ENCODE measurements at regions not wholly inside any gene's neighbourhood (a gene's known extent, or its start where the extent isn't known, plus 50 kb on each side); places are given as distances from the start of the nearest gene placed in this dataset.

- Histone ChIP-seq H3K4me1 (ENCODE audit: control insufficient read depth in 3 of 3, insufficient read depth in 3 of 3, low read length in 3 of 3) (no peaks in the 10 kb centered on the region), H3K27me3 (ENCODE audit: control insufficient read depth in 3 of 3, insufficient read depth in 3 of 3, low read length in 3 of 3) (peaks cover 0 to 25% (median 24%) of the 10 kb centered on the region in 3 donors), H3K4me3 (ENCODE audit: low read length in 3 of 3) (no peak overlapping the region), H3K36me3 (ENCODE audit: control insufficient read depth in 3 of 3, insufficient read depth in 3 of 3, low read length in 3 of 3) (no peaks in the 10 kb centered on the region), H3K9me3 (ENCODE audit: control insufficient read depth in 3 of 3, low read length in 3 of 3) (no peaks in the 10 kb centered on the region), H3K9ac (ENCODE audit: low read depth in 1 of 3, low read length in 3 of 3) (no peak overlapping the region), H3K27ac (ENCODE audit: low read depth, low read length) (no peak overlapping the region)
These were observed 330.0 kb downstream of the NPHP4 start for GRCh38 chr1:5662086-5662743.

- Histone ChIP-seq H3K4me3 (ENCODE audit: low read length in 3 of 3) (no peak overlapping the region), H3K27me3 (ENCODE audit: control insufficient read depth in 3 of 3, insufficient read depth in 3 of 3, low read length in 3 of 3) (peaks cover 0 to 25% (median 24%) of the 10 kb centered on the region in 3 donors), H3K9ac (ENCODE audit: low read depth in 1 of 3, low read length in 3 of 3) (no peak overlapping the region), H3K4me1 (ENCODE audit: control insufficient read depth in 3 of 3, insufficient read depth in 3 of 3, low read length in 3 of 3) (no peaks in the 10 kb centered on the region), H3K9me3 (ENCODE audit: control insufficient read depth in 3 of 3, low read length in 3 of 3) (no peaks in the 10 kb centered on the region), H3K27ac (ENCODE audit: low read depth, low read length) (no peak overlapping the region), H3K36me3 (ENCODE audit: control insufficient read depth in 3 of 3, insufficient read depth in 3 of 3, low read length in 3 of 3) (no peaks in the 10 kb centered on the region)
These were observed 330.8 kb downstream of the NPHP4 start for GRCh38 chr1:5661196-5662085.

- H3K27ac ChIP-seq (ENCODE audit: low read depth, low read length): no peak overlapping the region
- no peaks in the 10 kb centered on the region for H3K9me3 ChIP-seq (ENCODE audit: control insufficient read depth in 3 of 3, low read length in 3 of 3)
- no peaks in the 10 kb centered on the region for H3K36me3 ChIP-seq (ENCODE audit: control insufficient read depth in 3 of 3, insufficient read depth in 3 of 3, low read length in 3 of 3)
- no peak overlapping the region for H3K4me3 ChIP-seq (ENCODE audit: low read length in 3 of 3)
- H3K4me1 ChIP-seq (ENCODE audit: control insufficient read depth in 3 of 3, insufficient read depth in 3 of 3, low read length in 3 of 3): no peaks in the 10 kb centered on the region
- peaks cover 0 to 22% (median 21%) of the 10 kb centered on the region in 3 donors for H3K27me3 ChIP-seq (ENCODE audit: control insufficient read depth in 3 of 3, insufficient read depth in 3 of 3, low read length in 3 of 3)
- no peak overlapping the region for H3K9ac ChIP-seq (ENCODE audit: low read depth in 1 of 3, low read length in 3 of 3)
These were observed 331.9 kb downstream of the NPHP4 start for GRCh38 chr1:5660141-5660935.

GRCh38 chr1:5659606-5660005 lies 332.6 kb downstream of the NPHP4 start:
- Histone ChIP-seq H3K27ac (ENCODE audit: low read depth, low read length) (no peak overlapping the region), H3K9me3 (ENCODE audit: control insufficient read depth in 3 of 3, low read length in 3 of 3) (no peaks in the 10 kb centered on the region), H3K27me3 (ENCODE audit: control insufficient read depth in 3 of 3, insufficient read depth in 3 of 3, low read length in 3 of 3) (peaks cover 0 to 21% (median 17%) of the 10 kb centered on the region in 3 donors), H3K36me3 (ENCODE audit: control insufficient read depth in 3 of 3, insufficient read depth in 3 of 3, low read length in 3 of 3) (no peaks in the 10 kb centered on the region), H3K4me3 (ENCODE audit: low read length in 3 of 3) (no peak overlapping the region), H3K9ac (ENCODE audit: low read depth in 1 of 3, low read length in 3 of 3) (no peak overlapping the region), H3K4me1 (ENCODE audit: control insufficient read depth in 3 of 3, insufficient read depth in 3 of 3, low read length in 3 of 3) (no peaks in the 10 kb centered on the region)

- Histone ChIP-seq H3K36me3 (ENCODE audit: control insufficient read depth in 3 of 3, insufficient read depth in 3 of 3, low read length in 3 of 3) (no peaks in the 10 kb centered on the region), H3K9me3 (ENCODE audit: control insufficient read depth in 3 of 3, low read length in 3 of 3) (no peaks in the 10 kb centered on the region), H3K4me3 (ENCODE audit: low read length in 3 of 3) (no peak overlapping the region), H3K4me1 (ENCODE audit: control insufficient read depth in 3 of 3, insufficient read depth in 3 of 3, low read length in 3 of 3) (no peaks in the 10 kb centered on the region), H3K9ac (ENCODE audit: low read depth in 1 of 3, low read length in 3 of 3) (no peak overlapping the region), H3K27ac (ENCODE audit: low read depth, low read length) (no peak overlapping the region), H3K27me3 (ENCODE audit: control insufficient read depth in 3 of 3, insufficient read depth in 3 of 3, low read length in 3 of 3) (peaks cover 0 to 21% (median 17%) of the 10 kb centered on the region in 3 donors)
These were observed 333.6 kb downstream of the NPHP4 start for GRCh38 chr1:5658340-5659316.

- H3K36me3 ChIP-seq (ENCODE audit: control insufficient read depth in 3 of 3, insufficient read depth in 3 of 3, low read length in 3 of 3): no peaks in the 10 kb centered on the region
- H3K9ac ChIP-seq (ENCODE audit: low read depth in 1 of 3, low read length in 3 of 3): no peak overlapping the region
- peaks cover 6 to 31% (median 13%) of the 10 kb centered on the region in 3 donors for H3K27me3 ChIP-seq (ENCODE audit: control insufficient read depth in 3 of 3, insufficient read depth in 3 of 3, low read length in 3 of 3)
- H3K9me3 ChIP-seq (ENCODE audit: control insufficient read depth in 3 of 3, low read length in 3 of 3): peaks cover 0 to 2% (median 0%) of the 10 kb centered on the region in 3 donors
- H3K27ac ChIP-seq (ENCODE audit: low read depth, low read length): no peak overlapping the region
- H3K4me3 ChIP-seq (ENCODE audit: low read length in 3 of 3): no peak overlapping the region
- no peaks in the 10 kb centered on the region for H3K4me1 ChIP-seq (ENCODE audit: control insufficient read depth in 3 of 3, insufficient read depth in 3 of 3, low read length in 3 of 3)
These were observed 340.0 kb downstream of the NPHP4 start for GRCh38 chr1:5651964-5652821.

- H3K4me3 ChIP-seq (ENCODE audit: low read length in 3 of 3): no peak overlapping the region
- H3K4me1 ChIP-seq (ENCODE audit: control insufficient read depth in 3 of 3, insufficient read depth in 3 of 3, low read length in 3 of 3): no peaks in the 10 kb centered on the region
- H3K9ac ChIP-seq (ENCODE audit: low read depth in 1 of 3, low read length in 3 of 3): no peak overlapping the region
- peaks cover 0 to 2% (median 0%) of the 10 kb centered on the region in 3 donors for H3K9me3 ChIP-seq (ENCODE audit: control insufficient read depth in 3 of 3, low read length in 3 of 3)
- no peaks in the 10 kb centered on the region for H3K36me3 ChIP-seq (ENCODE audit: control insufficient read depth in 3 of 3, insufficient read depth in 3 of 3, low read length in 3 of 3)
- no peak overlapping the region for H3K27ac ChIP-seq (ENCODE audit: low read depth, low read length)
- H3K27me3 ChIP-seq (ENCODE audit: control insufficient read depth in 3 of 3, insufficient read depth in 3 of 3, low read length in 3 of 3): peaks cover 6 to 31% (median 13%) of the 10 kb centered on the region in 3 donors
These were observed 340.8 kb downstream of the NPHP4 start for GRCh38 chr1:5651473-5651872.

- no peak overlapping the region for H3K27ac ChIP-seq (ENCODE audit: low read depth, low read length)
- no peaks in the 10 kb centered on the region for H3K4me1 ChIP-seq (ENCODE audit: control insufficient read depth in 3 of 3, insufficient read depth in 3 of 3, low read length in 3 of 3)
- no peak overlapping the region for H3K4me3 ChIP-seq (ENCODE audit: low read length in 3 of 3)
- H3K9ac ChIP-seq (ENCODE audit: low read depth in 1 of 3, low read length in 3 of 3): no peak overlapping the region
- peaks cover 6 to 31% (median 13%) of the 10 kb centered on the region in 3 donors for H3K27me3 ChIP-seq (ENCODE audit: control insufficient read depth in 3 of 3, insufficient read depth in 3 of 3, low read length in 3 of 3)
- no peaks in the 10 kb centered on the region for H3K36me3 ChIP-seq (ENCODE audit: control insufficient read depth in 3 of 3, insufficient read depth in 3 of 3, low read length in 3 of 3)
- peaks cover 0 to 2% (median 2%) of the 10 kb centered on the region in 3 donors for H3K9me3 ChIP-seq (ENCODE audit: control insufficient read depth in 3 of 3, low read length in 3 of 3)
These were observed 341.2 kb downstream of the NPHP4 start for GRCh38 chr1:5651027-5651410.
